HG03045 (cell line): ENCODE measurements at regions not wholly inside any gene's neighbourhood (a gene's known extent, or its start where the extent isn't known, plus 50 kb on each side); places are given as distances from the start of the nearest gene placed in this dataset.

Experiments used
- ATAC-seq: cut with Tn5 transposase; IDR thresholded peaks from one replicate; pipeline ENCODE4 v1.9.1; 2021; ENCODE audit warnings: mild to moderate bottlenecking, moderate library complexity; ENCODE audit not compliant: unreplicated experiment

- no peak for ATAC-seq
Observed at GRCh38 chr3:34851137-34851536, 788.2 kb upstream of the ARPP21 start.

DNA sequence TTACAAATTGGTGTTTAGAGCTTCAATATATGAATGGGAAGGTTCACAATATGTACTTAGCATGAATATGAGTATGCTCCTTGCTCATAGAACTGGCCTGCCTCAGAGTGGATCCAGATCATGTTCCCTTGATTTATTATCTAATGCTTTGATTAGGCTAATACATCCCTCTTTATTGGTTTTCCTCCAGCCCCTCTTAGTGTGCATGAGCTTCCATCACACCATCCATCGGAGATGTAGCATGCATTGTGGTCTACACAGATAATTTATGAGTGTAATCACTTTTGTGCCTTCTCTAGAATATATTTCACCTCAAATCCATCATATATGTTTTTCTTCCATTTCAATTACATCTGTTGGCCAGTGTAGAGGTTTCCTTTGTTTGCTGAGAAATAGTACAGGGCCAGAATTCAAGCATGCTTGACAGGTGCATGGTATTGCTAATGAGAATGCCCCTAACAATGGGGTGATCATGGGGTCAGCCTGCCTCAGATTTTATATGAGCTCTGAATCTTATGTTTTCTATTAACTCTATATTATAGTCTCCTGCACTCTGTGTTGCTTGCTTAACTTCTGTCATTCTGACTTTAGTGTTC lies 786.4 kb upstream of the ARPP21 start:
- ATAC-seq, result no peak

GRCh38 chr3:34856081-34856947 lies 783.0 kb upstream of the ARPP21 start:
- no peak for ATAC-seq

GRCh38 chr3:34858067-34858660 lies 781.2 kb upstream of the ARPP21 start:
- ATAC-seq, result no peak

DNA sequence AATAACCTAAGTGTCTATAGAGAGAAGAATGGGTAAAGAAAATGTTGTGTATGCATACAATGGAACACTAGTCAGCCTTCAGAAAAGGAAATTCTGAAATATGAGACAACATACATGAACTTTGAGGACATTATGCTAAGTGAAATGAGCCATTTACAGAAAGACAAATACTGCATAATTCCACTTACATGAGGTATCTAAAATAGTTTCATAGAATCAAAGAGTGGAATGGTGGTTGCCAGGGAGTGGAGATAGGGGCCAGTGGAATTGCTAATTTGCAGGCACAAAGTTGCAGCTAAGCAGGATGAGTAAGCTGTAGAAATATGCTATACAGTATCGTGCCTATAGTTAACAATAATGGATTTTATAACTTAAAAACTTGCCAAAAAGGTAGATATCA lies 779.6 kb upstream of the ARPP21 start:
- no peak for ATAC-seq

DNA sequence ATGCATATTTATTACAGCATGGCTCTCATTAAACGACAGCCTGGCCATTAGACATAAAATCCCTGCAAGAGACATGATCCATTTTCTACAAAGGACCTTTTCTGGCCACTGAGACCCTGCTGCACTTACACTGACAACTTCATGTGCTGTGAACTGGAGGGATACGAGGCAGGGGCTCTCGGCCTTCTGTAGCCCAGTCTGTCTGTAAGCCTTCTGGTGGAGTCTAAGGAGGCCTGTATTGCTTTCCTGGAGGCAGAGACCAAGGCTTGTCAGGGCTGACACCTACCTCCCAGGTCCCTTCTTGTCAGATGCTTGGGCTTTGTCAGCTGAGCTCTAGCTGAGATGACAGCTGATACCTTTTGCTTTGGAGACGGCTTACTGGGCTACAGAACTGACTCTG lies 776.9 kb upstream of the ARPP21 start:
- no peak for ATAC-seq

GRCh38 chr3:34863485-34863884 lies 775.8 kb upstream of the ARPP21 start:
- ATAC-seq, result no peak

- ATAC-seq, result no peak
Observed at GRCh38 chr3:34864011-34864410, 775.3 kb upstream of the ARPP21 start.

DNA sequence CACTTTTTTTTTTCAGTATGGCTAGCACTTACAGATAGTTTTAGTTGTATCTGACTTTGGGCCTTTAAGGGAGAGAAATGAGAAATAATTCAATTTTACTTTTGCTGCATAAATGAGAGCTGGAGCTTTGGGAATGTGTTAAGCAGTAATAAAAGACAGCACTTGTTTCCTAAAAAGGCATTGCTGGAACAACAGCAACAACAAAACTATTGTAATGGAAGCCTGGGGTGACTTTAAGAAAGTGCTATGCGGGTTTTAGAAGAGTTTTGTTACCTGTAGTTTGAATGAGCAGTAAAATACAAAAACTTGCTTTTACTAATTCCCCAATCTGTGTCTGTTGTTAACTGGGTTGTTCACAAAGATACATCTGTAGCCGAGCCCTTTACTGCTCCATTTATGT lies 774.0 kb upstream of the ARPP21 start:
- ATAC-seq, result no peak

- no peak for ATAC-seq
Observed at GRCh38 chr3:34868935-34869334, 770.4 kb upstream of the ARPP21 start.

DNA sequence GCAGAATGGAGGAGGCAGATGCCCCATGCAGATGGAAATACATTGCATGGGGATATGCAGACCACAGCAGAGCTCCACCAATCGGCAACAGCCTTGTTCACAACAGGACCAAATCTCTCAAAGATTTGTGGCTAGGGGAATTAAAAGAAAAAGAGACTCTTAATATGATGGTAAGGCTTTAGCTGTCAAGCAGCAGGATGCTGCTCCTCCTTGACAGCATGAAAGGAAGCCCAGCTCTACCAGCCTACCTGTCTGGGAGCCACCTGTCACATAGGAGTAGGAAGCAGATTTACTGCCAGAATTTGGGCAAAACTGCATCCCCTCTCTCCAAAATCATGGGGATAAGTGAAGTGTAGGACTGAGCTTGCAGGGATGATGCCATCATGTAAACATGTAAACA lies 769.6 kb upstream of the ARPP21 start:
- ATAC-seq, result no peak

DNA sequence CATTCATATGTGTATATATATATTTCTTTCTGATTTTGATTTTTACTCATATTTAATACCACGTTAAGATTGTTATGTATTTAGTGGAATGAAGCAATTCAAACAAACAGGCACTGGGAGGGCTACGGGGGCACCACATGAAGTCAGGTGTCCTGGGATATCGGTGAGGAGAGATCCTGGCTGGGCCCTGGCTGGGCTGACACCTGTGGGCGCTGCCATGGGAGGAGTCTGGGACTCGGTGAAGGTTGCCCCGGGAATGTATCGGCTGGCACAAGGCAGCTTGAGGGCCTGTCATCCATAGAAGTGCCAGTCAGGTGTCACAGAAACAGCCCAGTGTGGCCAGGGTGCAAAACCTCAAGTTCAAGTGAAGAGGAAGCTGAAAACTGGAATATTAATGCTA lies 766.9 kb upstream of the ARPP21 start:
- ATAC-seq, result no peak

DNA sequence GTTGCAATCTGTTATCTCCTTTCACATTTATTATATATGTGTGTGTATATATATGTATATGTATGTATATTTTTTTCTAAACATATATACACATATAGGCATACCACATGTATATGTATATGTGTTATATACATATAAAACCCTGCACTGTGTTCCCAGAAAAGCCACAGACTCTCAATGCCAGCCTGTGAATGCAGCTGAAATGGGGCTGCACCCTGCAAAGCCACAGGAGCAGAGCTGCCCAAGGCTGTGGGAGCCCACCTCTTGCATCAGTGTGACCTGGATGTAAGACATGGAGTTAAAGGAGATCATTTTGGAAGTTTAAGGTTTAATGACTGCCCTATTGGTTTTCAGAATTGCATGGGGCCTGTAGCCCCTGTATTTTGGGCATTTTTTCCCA lies 762.3 kb upstream of the ARPP21 start:
- ATAC-seq, result no peak

DNA sequence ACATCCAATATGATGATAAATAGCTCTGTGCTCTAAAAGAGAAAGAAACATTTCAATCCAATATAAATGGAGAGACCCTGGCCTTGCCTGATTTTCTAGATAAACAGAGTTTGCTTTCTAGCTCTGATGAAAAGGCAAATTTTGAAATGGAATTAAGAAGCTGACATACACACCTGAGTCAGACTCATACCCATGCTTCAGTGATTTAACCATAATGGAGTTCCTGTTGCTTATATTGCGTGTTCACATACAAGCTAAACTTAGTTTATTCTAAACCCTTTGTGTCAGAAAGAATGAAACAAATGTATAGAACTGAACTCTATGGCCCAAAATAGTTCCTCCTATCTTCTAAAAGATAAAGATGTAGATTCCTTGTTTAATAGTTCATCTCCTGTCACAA lies 760.8 kb upstream of the ARPP21 start:
- ATAC-seq, result no peak

DNA sequence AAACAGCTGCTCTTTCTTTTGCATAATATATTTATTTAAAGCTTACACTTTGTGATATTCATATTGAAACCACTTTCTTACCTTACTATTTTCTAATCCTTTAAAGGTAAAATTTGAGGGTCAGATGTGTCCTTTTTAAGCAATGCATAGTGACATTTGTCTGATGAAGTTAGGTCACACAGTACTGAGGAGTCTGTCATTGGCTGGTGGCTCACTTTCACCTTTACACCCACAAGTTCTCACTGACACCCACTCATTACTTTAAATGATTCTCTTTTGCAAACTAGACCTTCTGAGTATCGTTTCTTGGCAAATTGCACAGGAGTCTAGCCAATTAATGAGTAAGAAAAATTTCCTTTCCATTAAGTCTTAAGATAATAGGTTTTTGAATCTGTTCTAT lies 758.3 kb upstream of the ARPP21 start:
- ATAC-seq, result no peak

GRCh38 chr3:34882764-34883163 lies 756.6 kb upstream of the ARPP21 start:
- no peak for ATAC-seq

GRCh38 chr3:34884007-34884406 lies 755.3 kb upstream of the ARPP21 start:
- no peak for ATAC-seq

- ATAC-seq, result no peak
Observed at GRCh38 chr3:34886443-34886842, 752.9 kb upstream of the ARPP21 start.

DNA sequence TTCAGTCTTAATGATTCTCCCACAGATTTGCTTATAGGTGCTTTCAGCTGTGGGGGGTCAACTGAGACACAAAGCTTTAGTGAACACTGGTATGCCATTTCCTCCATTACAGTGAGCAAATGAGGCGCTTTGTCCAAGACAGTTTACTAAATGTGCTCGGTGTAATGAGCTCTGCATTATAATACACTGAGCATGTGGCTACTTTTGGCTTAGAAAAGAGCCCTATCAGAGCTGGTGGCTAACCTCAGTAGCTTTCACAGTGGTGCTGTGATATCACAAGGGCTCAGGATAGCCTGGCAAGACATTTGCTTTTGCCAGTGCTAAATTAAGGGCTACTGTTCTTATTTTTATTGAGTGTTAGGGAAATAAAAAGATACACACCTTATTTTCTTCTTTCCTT lies 749.7 kb upstream of the ARPP21 start:
- ATAC-seq, result no peak

DNA sequence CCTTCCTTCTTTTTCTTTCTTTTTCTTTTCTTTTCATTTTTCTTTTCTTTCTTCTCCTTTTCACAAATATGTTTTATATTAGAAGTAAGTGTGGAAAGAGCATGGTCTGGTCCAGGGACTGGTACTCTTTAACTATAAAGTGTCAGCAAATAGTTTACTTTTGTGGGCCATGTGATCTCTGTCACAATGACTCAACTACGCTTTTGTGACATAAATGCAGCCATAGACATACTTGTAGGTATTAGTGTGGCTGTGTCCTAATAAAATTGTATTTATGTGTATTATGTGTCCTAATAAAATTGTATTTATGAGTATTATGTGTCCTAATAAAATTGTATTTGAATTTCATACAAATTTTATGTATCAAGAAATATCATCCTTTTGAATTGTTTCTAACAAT lies 749.1 kb upstream of the ARPP21 start:
- ATAC-seq, result no peak

- no peak for ATAC-seq
Observed at GRCh38 chr3:34891941-34892340, 747.4 kb upstream of the ARPP21 start.

GRCh38 chr3:34895841-34896240 lies 743.5 kb upstream of the ARPP21 start:
- ATAC-seq, result no peak
